Neural progenitor cell (in vitro differentiated cells): ENCODE measurements at regions not wholly inside any gene's neighbourhood (a gene's known extent, or its start where the extent isn't known, plus 50 kb on each side); places are given as distances from the start of the nearest gene placed in this dataset.

Experiments used
- DNase-seq: peaks from one replicate; pipeline ENCODE4 v3.0.0-alpha.2; 2016; ENCODE audit warnings: low spot score
- H2AFZ ChIP-seq: fragments of 200-600 bp; sonication (generic); replicated peaks from 2 replicates; pipeline ENCODE4 v1.6.1; 2016; ENCODE audit warnings: antibody characterized with exemption
- H3F3A ChIP-seq: fragments of 200-600 bp; sonication (generic); 2 replicates; pipeline ENCODE4 v1.6.1; 2016; ENCODE audit warnings: antibody characterized with exemption, low read depth
- H3K27ac ChIP-seq: fragments of 200-600 bp; sonication (generic); 2 replicates; pipeline ENCODE4 v1.5.1; 2016; ENCODE audit warnings: mild to moderate bottlenecking
- H3K27me3 ChIP-seq: fragments of 200-600 bp; sonication (generic); 2 replicates; pipeline ENCODE4 v1.6.1; 2016; ENCODE audit warnings: mild to moderate bottlenecking, moderate library complexity
- H3K36me3 ChIP-seq: fragments of 200-600 bp; sonication (generic); 2 replicates; pipeline ENCODE4 v1.5.1; 2016
- H3K4me1 ChIP-seq: fragments of 200-600 bp; sonication (generic); 2 replicates; pipeline ENCODE4 v1.6.1; 2016; ENCODE audit warnings: mixed run types
- H3K4me2 ChIP-seq: fragments of 200-600 bp; sonication (generic); 2 replicates; pipeline ENCODE4 v1.6.1; 2016
- H3K4me3 ChIP-seq: fragments of 200-600 bp; sonication (generic); 2 replicates; pipeline ENCODE4 v1.5.1; 2016
- H3K79me2 ChIP-seq: fragments of 200-600 bp; sonication (generic); 2 replicates; pipeline ENCODE4 v1.6.1; 2016; ENCODE audit warnings: low read depth
- H3K9ac ChIP-seq: fragments of 200-600 bp; sonication (generic); 2 replicates; pipeline ENCODE4 v1.6.1; 2016
- H3K9me3 ChIP-seq: fragments of 200-600 bp; sonication (generic); 2 replicates; pipeline ENCODE4 v1.5.1; 2016; ENCODE audit warnings: low read depth
- H4K20me1 ChIP-seq: fragments of 200-600 bp; sonication (generic); 2 replicates; pipeline ENCODE4 v1.6.1; 2016; ENCODE audit warnings: low read depth
- H3K27ac Mint-ChIP-seq: 3 replicates; pipeline ENCODE4 v1.8.0; 2021; ENCODE audit warnings: mixed read lengths
- H3K27me3 Mint-ChIP-seq: 2 replicates; pipeline ENCODE4 v1.8.0; 2022; ENCODE audit warnings: low read depth, mild to moderate bottlenecking, inconsistent platforms, moderate library complexity, mixed read lengths; ENCODE audit not compliant: insufficient read depth
- H3K36me3 Mint-ChIP-seq: 3 replicates; pipeline ENCODE4 v1.8.0; 2021; ENCODE audit warnings: mixed read lengths
- H3K4me1 Mint-ChIP-seq: 3 replicates; pipeline ENCODE4 v1.8.0; 2021; ENCODE audit warnings: mixed read lengths
- H3K4me3 Mint-ChIP-seq: 3 replicates; pipeline ENCODE4 v1.8.0; 2021; ENCODE audit warnings: mild to moderate bottlenecking, moderate library complexity, mixed read lengths
- H3K9me3 Mint-ChIP-seq: 3 replicates; pipeline ENCODE4 v1.8.0; 2020; ENCODE audit warnings: mixed read lengths
- CTCF ChIP-seq: fragments of 200-600 bp; sonication (generic); IDR thresholded peaks from 2 replicates; pipeline ENCODE4 v1.5.1; 2017; ENCODE audit warnings: antibody characterized with exemption, mild to moderate bottlenecking
- EZH2 ChIP-seq: fragments of 200-600 bp; sonication (generic); IDR thresholded peaks from 2 replicates; pipeline ENCODE4 v1.6.1; 2017; ENCODE audit warnings: antibody characterized with exemption, mild to moderate bottlenecking, moderate library complexity
- EZH2phosphoT487 ChIP-seq: fragments of 200-600 bp; sonication (generic); IDR thresholded peaks from 2 replicates; pipeline ENCODE4 v1.6.1; 2017; ENCODE audit warnings: antibody characterized with exemption

- H3K4me3 ChIP-seq: peak overlapping the region; percentile 22
- peaks cover 49% of the 10 kb centered on the region for H3K4me1 Mint-ChIP-seq
- no peaks in the 10 kb centered on the region for H3K36me3 ChIP-seq
Measured at GRCh38 chr15:89408372-89409183, 74.0 kb upstream of the POLG start.

GRCh38 chr15:89406940-89407607 lies 72.5 kb upstream of the POLG start:
- H3K4me3 ChIP-seq: peak overlapping the region; percentile 22
- no peaks in the 10 kb centered on the region for H3K9me3 ChIP-seq
- H3K27me3 Mint-ChIP-seq: peaks cover 96% of the 10 kb centered on the region
- H3K9ac ChIP-seq: no peak overlapping the region
- H3K79me2 ChIP-seq: no peaks in the 10 kb centered on the region
- H3K36me3 ChIP-seq: no peaks in the 10 kb centered on the region
- peak; percentile 72 for DNase-seq
- H3K4me1 Mint-ChIP-seq: peaks cover 34% of the 10 kb centered on the region
- H3K4me2 ChIP-seq: peak overlapping the region; percentile 64
- peaks cover 91% of the 10 kb centered on the region for H4K20me1 ChIP-seq
- H3K27ac ChIP-seq: no peak overlapping the region
- TF ChIP-seq EZH2phosphoT487 (peak; percentile 88), EZH2 (peak; percentile 88), CTCF (peak; percentile 42)
- peaks cover 39% of the 10 kb centered on the region for H3K4me1 ChIP-seq
- H3K36me3 Mint-ChIP-seq: no peaks in the 10 kb centered on the region
- peaks cover 100% of the 10 kb centered on the region for H3K27me3 ChIP-seq
- no peak overlapping the region for H2AFZ ChIP-seq
- no peak overlapping the region for H3K27ac Mint-ChIP-seq
- H3K9me3 Mint-ChIP-seq: peaks cover 4% of the 10 kb centered on the region
- H3F3A ChIP-seq: peaks cover 49% of the 10 kb centered on the region
- peak overlapping the region; percentile 33 for H3K4me3 Mint-ChIP-seq

More at GRCh38 chr15:89408372-89409183, 74.0 kb upstream of the POLG start:
- Histone ChIP-seq H2AFZ (no peak overlapping the region), H3K9ac (no peak overlapping the region), H3K4me1 (peaks cover 54% of the 10 kb centered on the region), H4K20me1 (peaks cover 87% of the 10 kb centered on the region), H3K27me3 (peaks cover 100% of the 10 kb centered on the region), H3F3A (peaks cover 64% of the 10 kb centered on the region), H3K79me2 (no peaks in the 10 kb centered on the region), H3K9me3 (no peaks in the 10 kb centered on the region), H3K27ac (no peak overlapping the region), H3K4me2 (peak overlapping the region; percentile 64)
- H3K36me3 Mint-ChIP-seq: no peaks in the 10 kb centered on the region
- TF ChIP-seq EZH2 (no peak), EZH2phosphoT487 (no peak), CTCF (no peak)
- peaks cover 4% of the 10 kb centered on the region for H3K9me3 Mint-ChIP-seq
- H3K4me3 Mint-ChIP-seq: peak overlapping the region; percentile 77
- no peak overlapping the region for H3K27ac Mint-ChIP-seq
- DNase-seq: peak; percentile 27
- peaks cover 96% of the 10 kb centered on the region for H3K27me3 Mint-ChIP-seq

DNA sequence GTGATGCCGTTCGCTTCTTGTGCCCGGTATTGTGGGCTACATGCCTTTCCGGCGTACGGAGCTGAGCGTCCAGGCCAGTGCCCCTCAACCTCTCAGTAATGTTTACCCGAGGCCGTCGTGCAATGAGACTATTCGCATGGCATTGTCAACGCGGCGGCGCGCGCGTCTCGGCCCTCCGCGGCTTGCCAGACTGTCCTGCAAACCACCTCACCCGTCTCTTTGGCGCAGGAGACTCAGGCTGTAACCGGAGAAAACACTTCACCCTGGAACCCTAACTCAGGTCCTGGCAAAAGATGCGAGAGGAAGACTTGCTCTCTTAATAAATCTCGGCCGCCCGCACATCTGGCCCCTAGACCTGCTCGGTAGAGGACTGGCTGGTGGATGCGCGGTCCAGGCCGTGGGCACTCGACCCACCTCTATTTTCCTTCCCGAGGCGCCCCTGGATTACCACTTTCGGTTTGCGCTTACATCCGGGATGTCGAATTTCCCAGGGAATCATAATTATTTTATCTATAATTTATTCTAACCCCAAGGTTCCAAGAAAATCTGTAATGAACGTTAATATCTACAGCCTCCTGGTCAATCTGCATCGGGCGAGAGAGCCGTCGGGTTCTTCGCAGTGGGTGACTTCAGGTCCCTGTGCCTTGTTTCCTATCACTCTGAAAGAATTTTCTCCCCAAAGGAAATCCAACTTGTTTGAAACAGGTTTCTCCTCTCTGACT lies 71.8 kb upstream of the POLG start:
- H3K4me1 ChIP-seq: peaks cover 32% of the 10 kb centered on the region
- peak; percentile 30 for DNase-seq
- H3K9me3 ChIP-seq: no peaks in the 10 kb centered on the region
- H3K4me3 ChIP-seq: peak overlapping the region; percentile 22
- TF ChIP-seq CTCF: no peak
- peak; percentile 90 for TF ChIP-seq EZH2phosphoT487
- peak; percentile 98 for TF ChIP-seq EZH2
- no peak overlapping the region for H3K4me3 Mint-ChIP-seq
- no peak overlapping the region for H2AFZ ChIP-seq
- no peak overlapping the region for H3K27ac Mint-ChIP-seq
- peaks cover 100% of the 10 kb centered on the region for H3K27me3 ChIP-seq
- H3F3A ChIP-seq: peaks cover 45% of the 10 kb centered on the region
- H3K36me3 ChIP-seq: no peaks in the 10 kb centered on the region
- H3K36me3 Mint-ChIP-seq: no peaks in the 10 kb centered on the region
- no peak overlapping the region for H3K9ac ChIP-seq
- H3K79me2 ChIP-seq: no peaks in the 10 kb centered on the region
- no peak overlapping the region for H3K4me2 ChIP-seq
- peaks cover 28% of the 10 kb centered on the region for H3K4me1 Mint-ChIP-seq
- peaks cover 4% of the 10 kb centered on the region for H3K9me3 Mint-ChIP-seq
- H3K27ac ChIP-seq: no peak overlapping the region
- H3K27me3 Mint-ChIP-seq: peaks cover 96% of the 10 kb centered on the region
- peaks cover 93% of the 10 kb centered on the region for H4K20me1 ChIP-seq
